SKM-1 (cell line): ENCODE measurements at regions not wholly inside any gene's neighbourhood (a gene's known extent, or its start where the extent isn't known, plus 50 kb on each side); places are given as distances from the start of the nearest gene placed in this dataset.
"Not testable (repeated sequence)": the region's sequence is repeated elsewhere in the genome, so short reads cannot be mapped to it uniquely, and the experiment has no call there.

Experiments
- DNase-seq: peaks from one replicate; lab custom pipeline; 2025; ENCODE audit not compliant: unreplicated experiment; lab: John Stamatoyannopoulos, UW

GRCh38 chr4:186954956-186955355, 231.3 kb upstream of the FAT1 start:
- DNase-seq: no peak

- no peak for DNase-seq
Observed at GRCh38 chr4:186957952-186958555, 234.4 kb upstream of the FAT1 start.

- DNase-seq: no peak
Observed at GRCh38 chr4:186958726-186959350, 235.2 kb upstream of the FAT1 start.

- DNase-seq: no peak
Observed at GRCh38 chr4:186979961-186980745, 256.5 kb upstream of the FAT1 start.

GRCh38 chr4:186981161-186981560, 257.5 kb upstream of the FAT1 start:
- no peak for DNase-seq

- DNase-seq: no peak
Observed at GRCh38 chr4:186982160-186982559, 258.5 kb upstream of the FAT1 start.

GRCh38 chr4:186984105-186984644, 260.5 kb upstream of the FAT1 start:
- no peak for DNase-seq

GRCh38 chr4:186999686-187000085, 276.0 kb upstream of the FAT1 start:
- DNase-seq: no peak

GRCh38 chr4:187000281-187000680, 276.6 kb upstream of the FAT1 start:
- no peak for DNase-seq

- DNase-seq: not testable (repeated sequence)
Observed at GRCh38 chr4:187002133-187002532, 278.5 kb upstream of the FAT1 start.

- no peak for DNase-seq
Observed at GRCh38 chr4:187004628-187005027, 281.0 kb upstream of the FAT1 start.

- DNase-seq: no peak
Observed at GRCh38 chr4:187006189-187006618, 282.5 kb upstream of the FAT1 start.

- no peak for DNase-seq
Observed at GRCh38 chr4:187010052-187010451, 286.4 kb upstream of the FAT1 start.

GRCh38 chr4:187016101-187016500, 292.4 kb upstream of the FAT1 start:
- DNase-seq: no peak

- no peak for DNase-seq
Observed at GRCh38 chr4:187017147-187017546, 293.5 kb upstream of the FAT1 start.

- DNase-seq: no peak
Observed at GRCh38 chr4:187019896-187020295, 296.2 kb upstream of the FAT1 start.

- no peak for DNase-seq
Observed at GRCh38 chr4:187020676-187021075, 297.0 kb upstream of the FAT1 start.

- DNase-seq: no peak
Observed at GRCh38 chr4:187021436-187022205, 298.0 kb upstream of the FAT1 start.

GRCh38 chr4:187027272-187027671, 303.6 kb upstream of the FAT1 start:
- DNase-seq: no peak

- DNase-seq: no peak
Observed at GRCh38 chr4:187042251-187042650, 318.6 kb upstream of the FAT1 start.

- no peak for DNase-seq
Observed at GRCh38 chr4:187046471-187046870, 322.8 kb upstream of the FAT1 start.
